NCI-H82 treated with DMSO at 0.1 percent for 48 hours (cell line): ENCODE measurements at regions not wholly inside any gene's neighbourhood (a gene's known extent, or its start where the extent isn't known, plus 50 kb on each side); places are given as distances from the start of the nearest gene placed in this dataset.

Source experiments
- DNase-seq: peaks from one replicate; lab custom pipeline; 2025; ENCODE audit not compliant: unreplicated experiment; lab: John Stamatoyannopoulos, UW

- DNase-seq: no peak
These were observed 272.5 kb downstream of the THBS2 start for GRCh38 chr6:168981187-168981586.

- no peak for DNase-seq
These were observed 274.4 kb downstream of the THBS2 start for GRCh38 chr6:168979254-168979653.

- DNase-seq: no peak
These were observed 281.5 kb downstream of the THBS2 start for GRCh38 chr6:168972128-168972527.

GRCh38 chr6:168971549-168971948 lies 282.1 kb downstream of the THBS2 start:
- no peak for DNase-seq

GRCh38 chr6:168968801-168969200 lies 284.8 kb downstream of the THBS2 start:
- DNase-seq: no peak

GRCh38 chr6:168968228-168968627 lies 285.4 kb downstream of the THBS2 start:
- no peak for DNase-seq

GRCh38 chr6:168967281-168967925 lies 286.2 kb downstream of the THBS2 start:
- no peak for DNase-seq

- DNase-seq: no peak
These were observed 289.4 kb downstream of the THBS2 start for GRCh38 chr6:168964138-168964835.

- no peak for DNase-seq
These were observed 290.8 kb downstream of the THBS2 start for GRCh38 chr6:168962886-168963285.

GRCh38 chr6:168961264-168961656 lies 292.4 kb downstream of the THBS2 start:
- no peak for DNase-seq

GRCh38 chr6:168960551-168961263 lies 292.9 kb downstream of the THBS2 start:
- no peak for DNase-seq

GRCh38 chr6:168959696-168960095 lies 293.9 kb downstream of the THBS2 start:
- DNase-seq: no peak

GRCh38 chr6:168956884-168957730 lies 296.5 kb downstream of the THBS2 start:
- DNase-seq: no peak

- no peak for DNase-seq
These were observed 297.4 kb downstream of the THBS2 start for GRCh38 chr6:168956141-168956838.

GRCh38 chr6:168953461-168953860 lies 300.2 kb downstream of the THBS2 start:
- DNase-seq: no peak

GRCh38 chr6:168951217-168951616 lies 302.4 kb downstream of the THBS2 start:
- DNase-seq: no peak

GRCh38 chr6:168950858-168951214 lies 302.8 kb downstream of the THBS2 start:
- DNase-seq: no peak

- no peak for DNase-seq
These were observed 303.4 kb downstream of the THBS2 start for GRCh38 chr6:168949981-168950857.

- DNase-seq: no peak
These were observed 304.6 kb downstream of the THBS2 start for GRCh38 chr6:168948990-168949531.
